ENCODE measurements at regions not wholly inside any gene's neighbourhood (a gene's known extent, or its start where the extent isn't known, plus 50 kb on each side); places are given as distances from the start of the nearest gene placed in this dataset.
"Not testable (repeated sequence)": the region's sequence is repeated elsewhere in the genome, so short reads cannot be mapped to it uniquely, and the experiment has no call there.

DNA sequence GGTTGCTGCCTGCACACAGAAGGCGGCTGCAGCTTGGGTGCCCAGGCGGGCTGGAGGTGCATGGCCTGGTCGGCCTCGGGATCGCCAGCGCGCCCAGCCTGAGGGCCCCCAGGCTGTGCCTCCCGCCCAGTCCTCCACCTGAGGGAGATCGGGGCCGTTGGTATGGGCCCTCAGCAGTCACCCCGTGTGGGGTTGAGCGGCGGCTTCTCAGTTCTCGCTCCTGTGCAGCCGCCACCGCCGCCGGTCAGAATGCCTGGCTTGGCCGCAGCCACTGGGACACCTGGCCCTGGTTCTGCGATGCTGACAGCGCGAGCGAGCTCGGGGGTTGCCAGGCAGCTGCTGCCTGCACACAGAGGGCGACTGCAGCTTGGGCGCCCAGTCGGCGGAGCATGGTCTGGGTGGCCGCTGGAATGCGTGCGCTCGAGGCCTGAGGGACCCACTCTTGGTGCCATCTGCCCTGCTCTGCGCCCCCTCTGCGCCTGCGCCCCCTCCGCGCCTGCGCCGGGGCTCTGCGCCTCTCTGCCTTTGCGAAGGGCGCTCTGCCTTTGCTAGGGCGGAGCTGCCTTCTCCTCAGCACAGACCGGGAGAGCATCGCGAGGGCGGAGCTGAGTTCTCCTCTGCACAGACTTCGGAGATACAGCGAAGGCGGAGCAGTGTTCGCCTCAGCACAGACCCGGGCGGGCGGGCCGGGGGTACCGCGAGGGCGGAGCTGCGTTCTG lies 84.6 kb upstream of the ZNG1F start:
- peak; percentile 51 to 65 for DNase-seq (ENCODE audit: low read depth in 2 of 2)

DNA sequence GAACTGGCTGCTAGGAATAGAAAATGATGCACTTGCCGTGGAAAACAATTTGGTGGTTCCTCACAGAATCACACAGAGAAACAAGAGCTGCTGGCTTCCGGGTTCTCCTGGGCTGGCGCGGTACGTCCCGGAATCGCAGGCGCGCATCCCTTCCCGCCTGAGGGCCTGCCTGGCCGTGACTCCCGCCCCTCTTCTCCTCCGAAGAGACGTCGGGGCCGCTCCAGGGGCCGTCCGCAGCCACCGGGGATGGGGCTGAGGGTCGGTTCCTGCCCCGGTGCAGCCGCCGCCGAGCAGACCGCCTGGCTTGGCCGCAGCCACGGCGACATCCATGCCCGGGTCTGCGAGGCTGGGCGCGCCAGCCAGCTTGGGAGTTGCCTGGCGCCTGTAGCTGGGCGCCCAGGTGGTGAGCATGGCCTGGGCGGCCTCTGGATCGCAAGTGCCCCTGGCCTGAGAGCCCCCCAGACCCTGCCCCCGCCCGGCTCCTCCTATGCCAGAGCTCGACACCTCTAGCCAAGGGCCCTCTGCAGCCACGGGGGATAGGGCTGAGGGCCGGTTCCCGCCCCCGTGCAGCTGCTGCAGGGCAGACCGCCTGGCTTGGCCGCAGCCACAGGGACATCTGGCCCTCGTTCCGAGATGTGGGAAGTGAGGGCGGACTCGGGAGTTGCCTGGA lies 83.9 kb upstream of the ZNG1F start:
- peak in 1 of 2 donors; percentile 4 for DNase-seq (ENCODE audit: low read depth in 2 of 2)

- not testable (repeated sequence) for DNase-seq (ENCODE audit: low read depth in 2 of 2)
Observed at GRCh38 chr9:41270992-41271391, 81.9 kb upstream of the ZNG1F start.

- DNase-seq (ENCODE audit: low read depth in 2 of 2) = not testable (repeated sequence)
Observed at GRCh38 chr9:41269471-41269870, 80.4 kb upstream of the ZNG1F start.

DNA sequence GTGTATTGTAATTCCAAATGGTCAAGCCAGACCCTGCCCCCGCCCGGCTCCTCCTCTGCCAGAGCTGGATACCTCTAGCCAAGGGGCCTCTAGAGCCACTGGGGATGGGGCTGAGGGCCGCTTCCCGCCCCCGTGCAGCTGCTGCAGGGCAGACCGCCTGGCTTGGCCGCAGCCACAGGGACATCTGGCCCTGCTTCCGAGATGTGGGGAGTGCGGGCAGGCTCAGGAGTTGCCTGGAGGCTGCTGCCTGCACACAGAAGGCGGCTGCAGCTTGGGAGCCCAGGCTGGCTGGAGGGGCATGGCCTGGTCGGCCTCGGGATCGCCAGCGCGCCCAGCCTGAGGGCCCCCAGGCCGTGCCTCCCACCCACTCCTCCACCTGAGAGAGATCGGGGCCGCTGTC lies 79.9 kb upstream of the ZNG1F start:
- not testable (repeated sequence) for DNase-seq (ENCODE audit: low read depth in 2 of 2)

- not testable (repeated sequence) for DNase-seq (ENCODE audit: low read depth in 2 of 2)
Observed at GRCh38 chr9:41266602-41267001, 77.5 kb upstream of the ZNG1F start.

DNA sequence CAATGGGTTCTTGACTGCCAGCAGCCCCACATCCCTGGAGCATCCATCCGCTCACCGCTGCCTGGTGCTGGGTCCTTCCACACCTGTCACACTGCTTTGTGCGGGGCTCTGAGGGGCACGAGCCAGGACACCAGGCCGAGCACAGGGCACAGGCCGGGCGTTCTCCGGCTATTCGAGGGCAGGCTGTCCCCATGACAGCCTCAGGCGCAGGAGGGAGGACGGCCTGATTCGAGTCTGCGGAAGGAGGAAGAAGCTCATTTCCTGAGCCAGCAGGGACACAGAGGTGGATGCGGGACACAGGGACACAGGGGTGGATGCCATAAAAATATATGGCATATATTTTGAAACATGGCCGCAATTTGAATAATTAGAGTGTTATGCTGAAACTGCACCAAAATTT lies 76.9 kb upstream of the ZNG1F start:
- DNase-seq (ENCODE audit: low read depth in 2 of 2) = not testable (repeated sequence)

DNA sequence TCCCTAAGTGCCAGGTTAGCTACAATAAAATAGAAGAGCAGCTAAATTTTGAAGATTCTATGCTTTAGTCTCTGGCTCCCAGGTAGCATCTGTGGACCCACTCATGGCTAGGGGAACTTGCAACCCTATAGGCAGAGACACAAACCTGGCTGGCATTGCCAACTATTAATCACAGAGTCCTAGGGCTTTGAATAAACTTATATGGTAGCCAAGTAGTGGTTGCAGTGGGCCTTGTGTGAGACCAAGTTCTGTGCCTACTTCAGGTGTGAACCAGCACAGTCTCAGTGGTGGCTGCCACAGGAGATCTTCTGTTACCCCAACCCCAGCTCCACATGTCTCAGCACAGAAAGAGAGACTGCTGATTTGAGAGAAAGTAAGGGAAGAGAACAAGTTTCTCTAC lies 62.9 kb upstream of the ZNG1F start:
- DNase-seq (ENCODE audit: low read depth in 2 of 2) = not testable (repeated sequence)

- not testable (repeated sequence) for DNase-seq (ENCODE audit: low read depth in 2 of 2)
Observed at GRCh38 chr9:41251101-41251500, 62.0 kb upstream of the ZNG1F start.

DNA sequence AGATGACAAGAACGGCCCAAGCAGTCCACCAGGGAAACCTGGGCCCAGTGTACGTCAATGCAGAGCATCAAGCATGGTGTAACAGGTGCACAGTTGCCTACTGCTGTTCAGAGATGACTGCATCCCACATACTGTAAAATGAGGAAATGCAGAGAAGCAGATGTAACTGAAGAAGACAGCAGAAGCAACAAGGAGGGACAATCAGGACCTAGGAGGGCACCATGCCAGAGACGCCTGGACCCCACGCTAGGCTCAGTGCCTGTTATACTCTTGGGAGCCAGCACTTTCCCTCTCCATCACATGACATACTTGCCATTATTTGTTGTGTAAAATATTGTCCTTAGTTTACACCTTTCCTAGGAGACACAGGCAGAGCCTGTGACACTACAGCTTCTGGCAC lies 57.6 kb upstream of the ZNG1F start:
- not testable (repeated sequence) for DNase-seq (ENCODE audit: low read depth in 2 of 2)

Data from stimulated activated CD4-positive, alpha-beta T cell treated with anti-CD3 and anti-CD28 coated beads, Interleukin-1b, Interleukin-23, amount 100 ng/mL, for 4 hours (primary cell).